ENCODE measurements at regions not wholly inside any gene's neighbourhood (a gene's known extent, or its start where the extent isn't known, plus 50 kb on each side); places are given as distances from the start of the nearest gene placed in this dataset.
"Not testable (repeated sequence)": the region's sequence is repeated elsewhere in the genome, so short reads cannot be mapped to it uniquely, and the experiment has no call there.

GRCh38 chr3:182425926-182426718, 367.2 kb upstream of the ATP11B start:
- not testable (repeated sequence) for TF ChIP-seq POLR2A (IDR thresholded peaks at IDR 0.05; ENCODE audit: low read length); GATA1 (IDR thresholded peaks at IDR 0.05; ENCODE audit: low read depth, low read length)
